Neural cell (in vitro differentiated cells): ENCODE measurements at regions not wholly inside any gene's neighbourhood (a gene's known extent, or its start where the extent isn't known, plus 50 kb on each side); places are given as distances from the start of the nearest gene placed in this dataset.

Experiments
- H2AFZ ChIP-seq: fragments of 200-600, 300-800 bp; sonication (generic), shearing (Covaris generic); 2 replicates; pipeline ENCODE4 v1.6.0; 2014; ENCODE audit warnings: low read depth, mild to moderate bottlenecking, antibody characterized with exemption, low read length, moderate library complexity
- H3F3A ChIP-seq: fragments of 200-600 bp; shearing (Covaris generic); 2 replicates; pipeline ENCODE4 v1.6.1; 2016; ENCODE audit warnings: mild to moderate bottlenecking, moderate library complexity, mixed read lengths, antibody characterized with exemption, low read length; ENCODE audit not compliant: insufficient read depth, poor library complexity, severe bottlenecking
- H3K27ac ChIP-seq: fragments of 200-600, 300-800 bp; sonication (generic), shearing (Covaris generic); 2 replicates; pipeline ENCODE4 v1.5.1; 2014; ENCODE audit warnings: mild to moderate bottlenecking, low read length, moderate library complexity
- H3K27me3 ChIP-seq: fragments of 300-800, 200-600 bp; sonication (generic), shearing (Covaris generic); 2 replicates; pipeline ENCODE4 v1.6.0; 2014; ENCODE audit warnings: mild to moderate bottlenecking, low read depth, low read length, moderate library complexity; ENCODE audit not compliant: insufficient read depth
- H3K36me3 ChIP-seq: fragments of 300-800, 200-600 bp; sonication (generic), shearing (Covaris generic); 2 replicates; pipeline ENCODE4 v1.5.1; 2014; ENCODE audit warnings: mild to moderate bottlenecking, antibody characterized with exemption, low read length, moderate library complexity; ENCODE audit not compliant: insufficient read depth
- H3K4me2 ChIP-seq: fragments of 300-800, 200-600 bp; sonication (generic), shearing (Covaris generic); 2 replicates; pipeline ENCODE4 v1.6.0; 2014; ENCODE audit warnings: mild to moderate bottlenecking, low read length
- H3K4me3 ChIP-seq: fragments of 300-800, 200-600 bp; sonication (generic), shearing (Covaris generic); 2 replicates; pipeline ENCODE4 v1.5.1; 2014; ENCODE audit warnings: mild to moderate bottlenecking, low read length, moderate library complexity
- H3K79me2 ChIP-seq: fragments of 200-600 bp; shearing (Covaris generic); replicated peaks from 2 replicates; pipeline ENCODE4 v1.6.0; 2014; ENCODE audit warnings: mild to moderate bottlenecking, low read length, moderate library complexity; ENCODE audit not compliant: insufficient read depth
- H3K9ac ChIP-seq: fragments of 300-800, 200-600 bp; sonication (generic), shearing (Covaris generic); 2 replicates; pipeline ENCODE4 v1.6.1; 2016; ENCODE audit warnings: mild to moderate bottlenecking, low read length, mixed read lengths
- H3K9me2 ChIP-seq: fragments of 200-600 bp; shearing (Covaris generic); 2 replicates; pipeline ENCODE4 v1.6.1; 2016; ENCODE audit warnings: mild to moderate bottlenecking, low read length, mixed read lengths; ENCODE audit not compliant: insufficient read depth
- H3K9me3 ChIP-seq: fragments of 200-600, 300-800 bp; sonication (generic), shearing (Covaris generic); 2 replicates; pipeline ENCODE4 v1.6.1; 2016; ENCODE audit warnings: mild to moderate bottlenecking, mixed run types, low read length, moderate library complexity, mixed read lengths
- H4K20me1 ChIP-seq: fragments of 200-600 bp; shearing (Covaris generic); 2 replicates; pipeline ENCODE4 v1.6.1; 2016; ENCODE audit warnings: mild to moderate bottlenecking, mixed run types; ENCODE audit not compliant: insufficient read depth
- CTCF ChIP-seq: fragments of 450-650 bp; IDR thresholded peaks from 2 replicates; pipeline ENCODE4 v1.5.1; 2014; ENCODE audit warnings: antibody characterized with exemption, mild to moderate bottlenecking, moderate library complexity; ENCODE audit not compliant: poor library complexity, severe bottlenecking
- EP300 ChIP-seq: fragments of 450-650 bp; conservative IDR thresholded peaks from 2 replicates; pipeline ENCODE4 v1.6.1; 2014; ENCODE audit warnings: antibody characterized with exemption, mild to moderate bottlenecking, moderate library complexity; ENCODE audit not compliant: poor library complexity, severe bottlenecking
- EZH2 ChIP-seq: fragments of 200-600, 300-800 bp; shearing (Covaris generic), sonication (generic); IDR thresholded peaks from 2 replicates; pipeline ENCODE4 v1.6.1; 2014; ENCODE audit warnings: antibody characterized with exemption, low read length, borderline replicate concordance, mild to moderate bottlenecking; ENCODE audit not compliant: insufficient read depth, poor library complexity, severe bottlenecking
- MXI1 ChIP-seq: fragments of 450-650 bp; conservative IDR thresholded peaks from 2 replicates; pipeline ENCODE4 v1.6.1; 2014; ENCODE audit warnings: antibody characterized with exemption, mild to moderate bottlenecking; ENCODE audit not compliant: poor library complexity, severe bottlenecking
- POLR2AphosphoS5 ChIP-seq: IDR thresholded peaks from 2 replicates; pipeline ENCODE4 v1.6.1; 2012
- RAD21 ChIP-seq: fragments of 450-650 bp; conservative IDR thresholded peaks from 2 replicates; pipeline ENCODE4 v1.6.1; 2014; ENCODE audit warnings: antibody characterized with exemption, mild to moderate bottlenecking, moderate library complexity
- REST ChIP-seq: IDR thresholded peaks from 2 replicates; pipeline ENCODE4 v1.6.1; 2012; ENCODE audit warnings: borderline replicate concordance
- SMC3 ChIP-seq: fragments of 450-650 bp; conservative IDR thresholded peaks from 2 replicates; pipeline ENCODE4 v1.6.1; 2014; ENCODE audit warnings: antibody characterized with exemption, mild to moderate bottlenecking, moderate library complexity; ENCODE audit not compliant: poor library complexity
- TAF1 ChIP-seq: IDR thresholded peaks from 2 replicates; pipeline ENCODE4 v1.6.1; 2012; ENCODE audit warnings: low read depth

- Histone ChIP-seq H3K9ac (no peak overlapping the region), H3K4me2 (no peak overlapping the region), H3K4me3 (no peak overlapping the region), H2AFZ (no peak overlapping the region), H3K27me3 (no peaks in the 10 kb centered on the region), H3K27ac (no peak overlapping the region), H3F3A (no peaks in the 10 kb centered on the region), H3K9me3 (no peaks in the 10 kb centered on the region), H3K79me2 (no peaks in the 10 kb centered on the region), H3K36me3 (no peaks in the 10 kb centered on the region), H3K9me2 (no peaks in the 10 kb centered on the region), H4K20me1 (no peaks in the 10 kb centered on the region)
- TF ChIP-seq RAD21 (no peak), MXI1 (no peak), EZH2 (no peak), TAF1 (no peak), SMC3 (no peak), REST (no peak)
Observed at GRCh38 chrX:94751611-94752010, 1077.6 kb downstream of the FAM133A start.

- H3K9ac ChIP-seq: no peak overlapping the region
- no peak overlapping the region for H2AFZ ChIP-seq
Observed at GRCh38 chrX:94752434-94753169, 1078.6 kb downstream of the FAM133A start.

More at GRCh38 chrX:94752434-94753169, 1078.6 kb downstream of the FAM133A start:
- no peaks in the 10 kb centered on the region for H3K36me3 ChIP-seq
- no peaks in the 10 kb centered on the region for H4K20me1 ChIP-seq
- H3K79me2 ChIP-seq: no peaks in the 10 kb centered on the region
- H3F3A ChIP-seq: no peaks in the 10 kb centered on the region
- H3K27me3 ChIP-seq: no peaks in the 10 kb centered on the region
- TF ChIP-seq TAF1 (no peak), MXI1 (no peak), EZH2 (no peak), POLR2AphosphoS5 (no peak), REST (no peak), EP300 (no peak), SMC3 (no peak), CTCF (no peak), RAD21 (no peak)
- H3K27ac ChIP-seq: no peak overlapping the region
- H3K9me2 ChIP-seq: no peaks in the 10 kb centered on the region
- H3K4me2 ChIP-seq: no peak overlapping the region
- H3K9me3 ChIP-seq: no peaks in the 10 kb centered on the region
- H3K4me3 ChIP-seq: no peak overlapping the region
